ENCODE measurements at regions not wholly inside any gene's neighbourhood (a gene's known extent, or its start where the extent isn't known, plus 50 kb on each side); places are given as distances from the start of the nearest gene placed in this dataset.

GRCh38 chr2:58920001-58920400 lies 678.9 kb upstream of the FANCL start:
- H3K9ac ChIP-seq (ENCODE audit: low read length), result no peak overlapping the region
- H3K4me1 ChIP-seq (ENCODE audit: control insufficient read depth in 2 of 2, insufficient read depth in 2 of 2, low read length in 2 of 2), result no peaks in the 10 kb centered on the region
- no peaks in the 10 kb centered on the region for H3K9me3 ChIP-seq (ENCODE audit: control extremely low read depth in 1 of 3, control insufficient read depth in 2 of 3, insufficient read depth in 1 of 3, low read length in 2 of 3)
- POLR2A ChIA-PET, result no interaction called here
- no peaks in the 10 kb centered on the region for H3K27me3 ChIP-seq (replicated peaks in 1 of 4; ENCODE audit: control extremely low read depth in 1 of 4, control insufficient read depth in 3 of 4, insufficient read depth in 4 of 4, low read length in 3 of 4)
- H3K79me2 ChIP-seq (ENCODE audit: control insufficient read depth, insufficient read depth, low read length), result no peaks in the 10 kb centered on the region
- Mint-ChIP-seq H3K4me1 (no peaks in the 10 kb centered on the region), H3K27me3 (peaks cover 7% of the 10 kb centered on the region), H3K4me3 (no peak overlapping the region), H3K9me3 (ENCODE audit: insufficient read depth) (no peaks in the 10 kb centered on the region), H3K27ac (no peak overlapping the region)
- no peak overlapping the region for H3K4me3 ChIP-seq (ENCODE audit: control extremely low read depth in 1 of 5, extremely low read depth in 1 of 5, insufficient read depth in 1 of 5, low read depth in 2 of 5, low read length in 4 of 5)
- H3K27ac ChIP-seq (ENCODE audit: low read length in 2 of 2), result no peak overlapping the region
- 100% methylated on average over 2 of the region's 2 CpGs for WGBS (ENCODE audit: insufficient coverage)
- TF ChIP-seq EZH2 (IDR thresholded peaks at IDR 0.05; ENCODE audit: borderline replicate concordance, insufficient read depth, low read depth, low read length, poor library complexity, severe bottlenecking), result no peak
- TF ChIP-seq, protein P1, sequence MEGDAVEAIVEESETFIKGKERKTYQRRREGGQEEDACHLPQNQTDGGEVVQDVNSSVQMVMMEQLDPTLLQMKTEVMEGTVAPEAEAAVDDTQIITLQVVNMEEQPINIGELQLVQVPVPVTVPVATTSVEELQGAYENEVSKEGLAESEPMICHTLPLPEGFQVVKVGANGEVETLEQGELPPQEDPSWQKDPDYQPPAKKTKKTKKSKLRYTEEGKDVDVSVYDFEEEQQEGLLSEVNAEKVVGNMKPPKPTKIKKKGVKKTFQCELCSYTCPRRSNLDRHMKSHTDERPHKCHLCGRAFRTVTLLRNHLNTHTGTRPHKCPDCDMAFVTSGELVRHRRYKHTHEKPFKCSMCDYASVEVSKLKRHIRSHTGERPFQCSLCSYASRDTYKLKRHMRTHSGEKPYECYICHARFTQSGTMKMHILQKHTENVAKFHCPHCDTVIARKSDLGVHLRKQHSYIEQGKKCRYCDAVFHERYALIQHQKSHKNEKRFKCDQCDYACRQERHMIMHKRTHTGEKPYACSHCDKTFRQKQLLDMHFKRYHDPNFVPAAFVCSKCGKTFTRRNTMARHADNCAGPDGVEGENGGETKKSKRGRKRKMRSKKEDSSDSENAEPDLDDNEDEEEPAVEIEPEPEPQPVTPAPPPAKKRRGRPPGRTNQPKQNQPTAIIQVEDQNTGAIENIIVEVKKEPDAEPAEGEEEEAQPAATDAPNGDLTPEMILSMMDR (IDR thresholded peaks at IDR 0.05), result no peak
- no peaks in the 10 kb centered on the region for H3K36me3 ChIP-seq (replicated peaks in 1 of 2; ENCODE audit: control extremely low read depth in 1 of 2, control insufficient read depth in 1 of 2, extremely low read depth in 1 of 2, insufficient read depth in 2 of 2, low read length in 1 of 2)
- DNase-seq (no peak), ATAC-seq (ENCODE audit: low read depth) (no peak)
- intact Hi-C loops (cut with micrococcal nuclease), result no loop called here
- CTCF ChIA-PET, result no interaction called here
- H4K20me1 ChIP-seq (ENCODE audit: control insufficient read depth, insufficient read depth, low read length, poor library complexity, severe bottlenecking), result no peaks in the 10 kb centered on the region
- H2AFZ ChIP-seq (ENCODE audit: insufficient read depth, low read depth, low read length, poor library complexity, severe bottlenecking), result no peak overlapping the region
- H3K4me2 ChIP-seq (replicated peaks; ENCODE audit: low read depth, low read length, poor library complexity, severe bottlenecking), result no peak overlapping the region

- no peak overlapping the region for H3K4me3 ChIP-seq (ENCODE audit: control extremely low read depth in 1 of 5, extremely low read depth in 1 of 5, insufficient read depth in 1 of 5, low read depth in 2 of 5, low read length in 4 of 5)
- ChIA-PET POLR2A (no interaction called here), CTCF (no interaction called here)
- no peak overlapping the region for H3K9ac ChIP-seq (ENCODE audit: low read length)
- intact Hi-C loops (cut with micrococcal nuclease), result no loop called here
- H3K27ac ChIP-seq (ENCODE audit: low read length in 2 of 2), result no peak overlapping the region
- H3K36me3 ChIP-seq (replicated peaks in 1 of 2; ENCODE audit: control extremely low read depth in 1 of 2, control insufficient read depth in 1 of 2, extremely low read depth in 1 of 2, insufficient read depth in 2 of 2, low read length in 1 of 2), result no peaks in the 10 kb centered on the region
- DNase-seq (no peak), ATAC-seq (ENCODE audit: low read depth) (no peak)
- H3K4me2 ChIP-seq (replicated peaks; ENCODE audit: low read depth, low read length, poor library complexity, severe bottlenecking), result no peak overlapping the region
- no peaks in the 10 kb centered on the region for H4K20me1 ChIP-seq (ENCODE audit: control insufficient read depth, insufficient read depth, low read length, poor library complexity, severe bottlenecking)
- no peak for TF ChIP-seq EZH2 (IDR thresholded peaks at IDR 0.05; ENCODE audit: borderline replicate concordance, insufficient read depth, low read depth, low read length, poor library complexity, severe bottlenecking)
- TF ChIP-seq, protein P1 (IDR thresholded peaks at IDR 0.05), result no peak
- H3K79me2 ChIP-seq (ENCODE audit: control insufficient read depth, insufficient read depth, low read length), result no peaks in the 10 kb centered on the region
- H3K27me3 ChIP-seq (replicated peaks in 1 of 4; ENCODE audit: control extremely low read depth in 1 of 4, control insufficient read depth in 3 of 4, insufficient read depth in 4 of 4, low read length in 3 of 4), result no peaks in the 10 kb centered on the region
- 79% methylated on average over 4 of the region's 4 CpGs for WGBS (ENCODE audit: insufficient coverage)
- H3K4me3 Mint-ChIP-seq, result no peak overlapping the region
- H3K9me3 Mint-ChIP-seq (ENCODE audit: insufficient read depth), result no peaks in the 10 kb centered on the region
- no peaks in the 10 kb centered on the region for H3K4me1 ChIP-seq (ENCODE audit: control insufficient read depth in 2 of 2, insufficient read depth in 2 of 2, low read length in 2 of 2)
- H3K27ac Mint-ChIP-seq, result no peak overlapping the region
- peaks cover 4% of the 10 kb centered on the region for H3K27me3 Mint-ChIP-seq
- no peak overlapping the region for H2AFZ ChIP-seq (ENCODE audit: insufficient read depth, low read depth, low read length, poor library complexity, severe bottlenecking)
- H3K4me1 Mint-ChIP-seq, result no peaks in the 10 kb centered on the region
- no peaks in the 10 kb centered on the region for H3K9me3 ChIP-seq (ENCODE audit: control extremely low read depth in 1 of 3, control insufficient read depth in 2 of 3, insufficient read depth in 1 of 3, low read length in 2 of 3)
Measured at GRCh38 chr2:58919316-58919715, 678.2 kb upstream of the FANCL start.
